ENCODE measurements at regions not wholly inside any gene's neighbourhood (a gene's known extent, or its start where the extent isn't known, plus 50 kb on each side); places are given as distances from the start of the nearest gene placed in this dataset.
A peak's percentile ranks its signal among the peaks of the same experiment; 100 is the strongest.

GRCh38 chr2:198659096-198659870 lies 798.5 kb downstream of the SATB2 start (continued):
- TF ChIP-seq ZBTB34 (CRISPR knock-in tag; IDR thresholded peaks at IDR 0.05): no peak
- TF ChIP-seq SIN3B (IDR thresholded peaks at IDR 0.05; ENCODE audit: low read depth): no peak

GRCh38 chr2:198657512-198658121 lies 800.1 kb downstream of the SATB2 start:
- no peak for ATAC-seq
- no peaks in the 10 kb centered on the region for H3K9me1 ChIP-seq (ENCODE audit: control insufficient read depth, insufficient read depth, low read length)
- no peaks in the 10 kb centered on the region for H3K79me2 ChIP-seq (ENCODE audit: control insufficient read depth, insufficient read depth, low read length)
- H2AFZ ChIP-seq (ENCODE audit: low read depth, low read length): no peak overlapping the region
- no peaks in the 10 kb centered on the region for H4K20me1 ChIP-seq (replicated peaks; ENCODE audit: control insufficient read depth, insufficient read depth, low read length)
- H3K27ac ChIP-seq (ENCODE audit: extremely low read depth, low read depth, low read length): no peak overlapping the region
- 0% methylated on average over 6 of the region's 6 CpGs for WGBS (ENCODE audit: insufficient coverage, low coverage, missing lambda C conversion rate)
- no peaks in the 10 kb centered on the region for H3K36me3 ChIP-seq (ENCODE audit: control insufficient read depth, insufficient read depth, low read length)
- CTCF ChIA-PET (ENCODE audit: low intra/inter-chr PET ratio): no interaction called here
- intact Hi-C loops (cut with micrococcal nuclease) (no loop called here), in situ Hi-C loops (cut with MboI) (no loop called here)
- peak in 1 of 3 experiments; percentile 15; a peak in 1 of 6 replicates for TF ChIP-seq CTCF (IDR thresholded peaks at IDR 0.05 in 2 of 3, conservative IDR thresholded peaks at IDR 0.05 in 1 of 3; ENCODE audit: insufficient read depth in 2 of 3, low read depth in 1 of 3, low read length in 3 of 3)
- TF ChIP-seq MITF (IDR thresholded peaks at IDR 0.05): no peak
- TF ChIP-seq JUND (IDR thresholded peaks at IDR 0.05; ENCODE audit: borderline replicate concordance, low read depth, low read length): no peak
- no peak for TF ChIP-seq JUND (tag; IDR thresholded peaks at IDR 0.05; ENCODE audit: borderline replicate concordance, low read depth, low read length)
- peak; percentile 29 to 34 for TF ChIP-seq RAD21 (CRISPR knock-in tag; conservative IDR thresholded peaks at IDR 0.05 in 1 of 2, IDR thresholded peaks at IDR 0.05 in 1 of 2)
- H3K9ac ChIP-seq (ENCODE audit: insufficient read depth in 1 of 2, low read depth in 2 of 2, low read length in 2 of 2): no peak overlapping the region
- POLR2A ChIA-PET: no interaction called here
- no TSS peak for BruUV-seq (replicated peaks)
- H3K9me3 ChIP-seq (replicated peaks; ENCODE audit: control insufficient read depth, insufficient read depth, low read depth, low read length): no peaks in the 10 kb centered on the region
- no peak overlapping the region for H3K4me2 ChIP-seq (ENCODE audit: insufficient read depth, low read length)
- H3K4me3 ChIP-seq: no peak overlapping the region
- peak in 3 of 4 experiments; percentile 1 to 6 (median 3) for DNase-seq (ENCODE audit: extremely low read depth in 1 of 4, low spot score in 3 of 4)
- no peaks in the 10 kb centered on the region for H3K4me1 ChIP-seq (replicated peaks in 1 of 2; ENCODE audit: control insufficient read depth in 2 of 2, insufficient read depth in 2 of 2, low read length in 2 of 2)
- no peaks in the 10 kb centered on the region for H3K27me3 ChIP-seq (ENCODE audit: control insufficient read depth in 2 of 2, insufficient read depth in 2 of 2, low read length in 2 of 2)
- FAIRE-seq: no peak
